ENCODE measurements at regions not wholly inside any gene's neighbourhood (a gene's known extent, or its start where the extent isn't known, plus 50 kb on each side); places are given as distances from the start of the nearest gene placed in this dataset.

- Histone ChIP-seq H3K27ac (no peak overlapping the region), H3K4me1 (peaks cover 0 to 10% of the 10 kb centered on the region in 2 donors), H3K27me3 (no peaks in the 10 kb centered on the region), H3K36me3 (no peaks in the 10 kb centered on the region), H3K9me3 (no peaks in the 10 kb centered on the region), H3K4me3 (no peak overlapping the region)
- TF ChIP-seq CTCF (IDR thresholded peaks at IDR 0.05): no peak
- no peak for DNase-seq (ENCODE audit: low spot score)
These were observed 123.2 kb upstream of the FOXN3 start for GRCh38 chr14:89540009-89540829.

- Histone ChIP-seq H3K4me1 (peaks cover 0 to 3% of the 10 kb centered on the region in 2 donors), H3K27me3 (no peaks in the 10 kb centered on the region), H3K9me3 (no peaks in the 10 kb centered on the region), H3K27ac (no peak overlapping the region), H3K36me3 (no peaks in the 10 kb centered on the region), H3K4me3 (no peak overlapping the region)
- DNase-seq (ENCODE audit: low spot score): no peak
- TF ChIP-seq CTCF (IDR thresholded peaks at IDR 0.05): no peak
These were observed 120.9 kb upstream of the FOXN3 start for GRCh38 chr14:89537911-89538310.

- Histone ChIP-seq H3K4me3 (no peak overlapping the region), H3K9me3 (no peaks in the 10 kb centered on the region), H3K36me3 (no peaks in the 10 kb centered on the region), H3K27ac (no peak overlapping the region), H3K4me1 (no peaks in the 10 kb centered on the region), H3K27me3 (no peaks in the 10 kb centered on the region)
- no peak for TF ChIP-seq CTCF (IDR thresholded peaks at IDR 0.05)
- DNase-seq (ENCODE audit: low spot score): no peak
These were observed 118.1 kb upstream of the FOXN3 start for GRCh38 chr14:89534902-89535685.

- no peaks in the 10 kb centered on the region for H3K9me3 ChIP-seq
- H3K27me3 ChIP-seq: no peaks in the 10 kb centered on the region
- no peaks in the 10 kb centered on the region for H3K36me3 ChIP-seq
- no peak overlapping the region for H3K27ac ChIP-seq
- no peak for DNase-seq (ENCODE audit: low spot score)
- no peaks in the 10 kb centered on the region for H3K4me1 ChIP-seq
- H3K4me3 ChIP-seq: no peak overlapping the region
- no peak for TF ChIP-seq CTCF (IDR thresholded peaks at IDR 0.05)
These were observed 116.7 kb upstream of the FOXN3 start for GRCh38 chr14:89533766-89534165.

GRCh38 chr14:89533136-89533535 lies 116.1 kb upstream of the FOXN3 start:
- no peak for DNase-seq (ENCODE audit: low spot score)
- H3K27ac ChIP-seq: no peak overlapping the region
- no peaks in the 10 kb centered on the region for H3K36me3 ChIP-seq
- no peaks in the 10 kb centered on the region for H3K4me1 ChIP-seq
- no peak for TF ChIP-seq CTCF (IDR thresholded peaks at IDR 0.05)
- H3K9me3 ChIP-seq: no peaks in the 10 kb centered on the region
- H3K4me3 ChIP-seq: no peak overlapping the region
- H3K27me3 ChIP-seq: no peaks in the 10 kb centered on the region
